GM06990 (cell line): ENCODE measurements at regions not wholly inside any gene's neighbourhood (a gene's known extent, or its start where the extent isn't known, plus 50 kb on each side); places are given as distances from the start of the nearest gene placed in this dataset.

Experiments used
- DNase-seq: peaks from one replicate; pipeline ENCODE4 v3.0.0-alpha.2; 2011; ENCODE audit not compliant: insufficient read length; ENCODE audit errors: extremely low read depth
- H3K27me3 ChIP-seq: replicated peaks from 2 replicates; pipeline ENCODE4 v1.6.0; 2011; ENCODE audit warnings: low read length; ENCODE audit not compliant: control insufficient read depth, insufficient read depth
- H3K36me3 ChIP-seq: 2 replicates; pipeline ENCODE4 v1.5.1; 2011; ENCODE audit warnings: low read length; ENCODE audit not compliant: control insufficient read depth, insufficient read depth
- H3K4me3 ChIP-seq: replicated peaks from 2 replicates; pipeline ENCODE4 v1.5.1; 2011; ENCODE audit warnings: low read depth, mild to moderate bottlenecking, control low read depth, low read length
- CTCF ChIP-seq: IDR thresholded peaks from 2 replicates; pipeline ENCODE4 v1.5.1; 2011; ENCODE audit warnings: low read length, control low read depth, mild to moderate bottlenecking, inconsistent platforms; ENCODE audit not compliant: insufficient read depth, poor library complexity, severe bottlenecking

- Histone ChIP-seq H3K36me3 (no peaks in the 10 kb centered on the region), H3K27me3 (no peaks in the 10 kb centered on the region), H3K4me3 (no peak overlapping the region)
- no peak for TF ChIP-seq CTCF
- DNase-seq, result no peak
Measured at GRCh38 chr3:190208196-190208595, 87.5 kb upstream of the P3H2 start.

GRCh38 chr3:190205739-190206138, 85.0 kb upstream of the P3H2 start:
- Histone ChIP-seq H3K27me3 (no peaks in the 10 kb centered on the region), H3K36me3 (no peaks in the 10 kb centered on the region), H3K4me3 (no peak overlapping the region)
- peak; percentile 76 for DNase-seq
- TF ChIP-seq CTCF, result no peak

DNA sequence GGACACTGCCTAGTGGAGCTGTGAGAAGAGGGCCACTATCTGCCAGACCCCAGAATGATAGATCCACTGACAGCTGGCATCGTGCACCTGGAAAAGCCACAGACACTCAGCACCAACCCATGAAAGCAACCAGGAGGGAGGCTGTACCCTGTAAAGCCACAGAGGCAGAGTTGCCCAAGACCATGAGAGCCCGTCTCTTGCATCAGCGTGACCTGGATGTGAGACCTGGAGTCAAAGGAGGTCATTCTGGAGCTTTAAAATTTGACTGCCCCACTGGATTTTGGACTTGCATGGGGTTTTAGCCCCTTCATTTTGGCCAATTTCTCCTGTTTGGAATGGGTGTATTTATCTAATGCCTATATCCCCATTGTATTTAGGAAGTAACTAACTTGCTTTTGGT, 83.5 kb upstream of the P3H2 start:
- DNase-seq, result no peak
- TF ChIP-seq CTCF, result no peak
- H3K4me3 ChIP-seq, result no peak overlapping the region
- H3K36me3 ChIP-seq, result no peaks in the 10 kb centered on the region
- H3K27me3 ChIP-seq, result no peaks in the 10 kb centered on the region

DNA sequence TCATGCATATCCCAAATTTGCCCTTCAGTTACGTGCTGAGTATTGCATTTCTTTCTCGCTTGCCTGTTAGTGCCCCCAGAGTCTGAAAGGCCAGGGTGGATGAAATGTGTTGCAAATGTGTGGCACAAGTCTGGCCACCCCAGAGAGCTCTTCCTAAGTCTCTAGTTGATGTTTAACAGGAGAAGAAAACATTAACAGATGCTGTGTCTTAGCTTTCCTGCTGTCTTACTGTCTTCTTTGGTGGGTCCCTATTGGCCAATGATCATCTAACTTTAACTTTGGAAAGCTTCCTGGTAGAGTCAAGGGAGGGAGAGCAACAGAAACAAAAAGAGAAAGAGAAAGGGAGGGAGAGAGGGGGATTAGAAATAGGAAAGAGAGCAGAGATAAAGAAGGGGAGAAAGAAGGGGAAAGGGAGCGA, 76.7 kb upstream of the P3H2 start:
- Histone ChIP-seq H3K27me3 (no peaks in the 10 kb centered on the region), H3K4me3 (no peak overlapping the region), H3K36me3 (no peaks in the 10 kb centered on the region)
- DNase-seq, result no peak
- no peak for TF ChIP-seq CTCF

DNA sequence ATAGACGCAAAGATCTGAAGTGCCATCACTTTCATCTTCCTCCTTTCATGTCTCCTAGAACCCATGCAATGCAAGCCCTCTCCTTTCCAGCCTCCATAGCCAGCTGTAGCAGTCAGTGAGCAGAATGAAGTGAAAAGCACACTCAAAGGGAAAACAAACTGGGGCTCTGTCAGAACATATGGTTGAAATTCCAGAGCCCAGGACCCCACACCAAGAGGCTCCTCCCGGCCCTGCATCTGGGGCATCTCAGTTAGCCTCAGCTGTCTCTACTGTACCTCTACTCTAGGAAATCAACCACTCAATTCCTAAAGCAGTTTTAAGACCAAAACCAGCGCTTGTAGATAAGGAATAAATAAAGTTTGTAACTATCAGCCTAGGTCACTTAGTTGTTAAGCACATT, 73.8 kb upstream of the P3H2 start:
- Histone ChIP-seq H3K36me3 (no peaks in the 10 kb centered on the region), H3K4me3 (no peak overlapping the region), H3K27me3 (no peaks in the 10 kb centered on the region)
- no peak for DNase-seq
- no peak for TF ChIP-seq CTCF

DNA sequence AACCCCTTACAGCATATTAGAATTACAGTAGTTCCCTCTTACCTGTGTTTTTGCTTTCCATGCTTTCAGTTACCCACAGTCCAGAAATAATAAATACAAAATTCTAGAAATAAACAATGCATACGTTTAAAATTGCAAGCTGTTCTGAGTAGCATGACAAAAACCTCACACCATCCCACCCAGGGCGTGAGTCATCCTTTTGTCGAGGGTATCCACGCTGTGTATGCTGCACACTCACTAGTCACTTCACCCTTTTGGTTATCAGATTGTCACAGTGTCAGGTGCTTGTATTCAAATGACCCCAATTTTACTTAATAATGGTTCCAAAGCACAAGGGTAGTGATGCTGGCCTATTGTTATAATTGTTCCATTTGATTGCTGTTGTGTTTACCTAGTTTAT, 72.5 kb upstream of the P3H2 start:
- Histone ChIP-seq H3K27me3 (no peaks in the 10 kb centered on the region), H3K4me3 (no peak overlapping the region), H3K36me3 (no peaks in the 10 kb centered on the region)
- DNase-seq, result no peak
- TF ChIP-seq CTCF, result no peak
